ENCODE measurements at regions not wholly inside any gene's neighbourhood (a gene's known extent, or its start where the extent isn't known, plus 50 kb on each side); places are given as distances from the start of the nearest gene placed in this dataset.

DNA sequence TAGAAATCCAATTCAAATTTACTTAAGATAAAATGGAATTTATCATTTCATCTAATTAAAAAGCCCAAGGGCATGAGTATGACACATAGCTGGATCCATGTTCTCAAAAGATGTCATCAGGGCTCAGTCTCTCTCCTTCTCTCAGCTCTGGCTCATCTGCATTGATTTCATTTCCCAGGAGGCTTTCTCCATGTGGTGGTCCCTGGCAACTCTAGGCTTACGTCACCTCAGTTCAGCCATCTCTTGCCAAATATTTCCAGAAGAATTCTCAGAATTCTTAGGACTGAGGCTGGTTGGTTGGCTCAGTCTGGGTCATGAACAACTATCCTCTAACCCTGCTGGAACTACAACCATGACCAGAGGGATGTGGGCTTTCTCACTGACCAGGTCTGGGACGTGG, 65.3 kb downstream of the FOS start:
- Histone ChIP-seq H3K27me3 (ENCODE audit: low read depth, low read length) (no peaks in the 10 kb centered on the region), H3K27ac (ENCODE audit: low read length) (no peak overlapping the region), H3K79me2 (ENCODE audit: low read length) (no peaks in the 10 kb centered on the region), H4K20me1 (ENCODE audit: insufficient read depth, low read length) (no peaks in the 10 kb centered on the region), H3K4me1 (ENCODE audit: low read length) (peaks cover 39% of the 10 kb centered on the region), H3K9ac (ENCODE audit: low read length) (no peak overlapping the region), H3K36me3 (replicated peaks; ENCODE audit: low read depth, low read length) (no peaks in the 10 kb centered on the region), H3K4me3 (ENCODE audit: low read length) (no peak overlapping the region), H2AFZ (ENCODE audit: low read depth, low read length) (no peak overlapping the region), H3K9me3 (ENCODE audit: insufficient read depth, low read length) (no peaks in the 10 kb centered on the region), H3K4me2 (ENCODE audit: low read length) (no peak overlapping the region; the same call in 1 of the 2 replicates)
- TF ChIP-seq CTCF (IDR thresholded peaks at IDR 0.05; ENCODE audit: low read depth, low read length) = no peak
- TF ChIP-seq EZH2phosphoT487 (IDR thresholded peaks at IDR 0.05; ENCODE audit: low read depth) = no peak

DNA sequence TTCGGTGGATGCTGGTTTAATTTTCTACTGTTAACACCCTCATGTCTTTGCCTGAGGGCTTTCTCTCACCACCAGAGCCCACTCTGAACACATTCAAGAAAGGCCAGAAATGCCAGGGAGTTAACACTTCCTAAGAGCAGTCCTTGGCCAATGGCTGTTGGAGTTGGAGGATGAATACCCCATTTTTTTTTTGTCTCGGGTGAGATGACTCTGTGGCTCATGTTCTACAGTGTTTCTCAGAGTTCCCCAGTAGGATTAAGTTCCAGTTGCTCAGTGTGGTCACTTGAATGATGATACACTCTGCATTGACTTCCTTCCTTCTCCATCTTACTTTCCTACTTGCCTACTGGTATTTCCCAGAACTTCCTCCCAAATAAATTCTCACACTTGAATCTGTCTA, 65.8 kb downstream of the FOS start:
- Histone ChIP-seq H3K79me2 (ENCODE audit: low read length) (no peaks in the 10 kb centered on the region), H3K4me3 (ENCODE audit: low read length) (no peak overlapping the region), H3K4me2 (ENCODE audit: low read length) (no peak overlapping the region), H3K9me3 (ENCODE audit: insufficient read depth, low read length) (no peaks in the 10 kb centered on the region), H3K9ac (ENCODE audit: low read length) (no peak overlapping the region), H4K20me1 (ENCODE audit: insufficient read depth, low read length) (no peaks in the 10 kb centered on the region), H3K36me3 (replicated peaks; ENCODE audit: low read depth, low read length) (no peaks in the 10 kb centered on the region), H3K4me1 (ENCODE audit: low read length) (peaks cover 38% of the 10 kb centered on the region), H2AFZ (ENCODE audit: low read depth, low read length) (no peak overlapping the region), H3K27me3 (ENCODE audit: low read depth, low read length) (no peaks in the 10 kb centered on the region), H3K27ac (ENCODE audit: low read length) (no peak overlapping the region)
- TF ChIP-seq EZH2phosphoT487 (IDR thresholded peaks at IDR 0.05; ENCODE audit: low read depth) = no peak
- TF ChIP-seq CTCF (IDR thresholded peaks at IDR 0.05; ENCODE audit: low read depth, low read length) = no peak

DNA sequence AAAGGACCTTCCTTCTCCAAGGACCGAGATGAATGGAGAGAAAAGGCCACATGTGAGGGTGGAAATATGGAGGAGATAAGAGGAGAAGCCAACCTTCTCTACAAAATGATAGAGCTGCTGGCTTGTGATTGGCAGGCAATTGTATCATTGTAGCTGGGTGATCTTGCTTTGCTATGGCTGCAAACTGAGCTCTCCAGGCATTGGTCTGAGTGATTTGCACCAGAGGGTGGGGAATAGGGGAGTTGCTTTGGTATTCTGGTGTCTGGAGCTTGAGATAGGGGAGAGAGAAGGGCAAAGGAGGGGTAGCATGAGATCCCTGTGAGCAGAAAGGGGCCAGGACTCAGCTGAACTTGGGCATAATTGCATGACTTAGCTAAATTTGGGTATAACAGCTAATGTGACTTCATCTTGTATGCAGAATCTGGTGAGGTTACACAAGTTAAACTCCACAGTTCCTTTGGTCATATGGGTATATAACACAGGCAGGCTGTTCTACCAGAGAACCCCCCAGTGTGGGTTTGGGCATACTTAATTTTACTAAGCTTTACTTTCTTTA, 72.0 kb downstream of the FOS start:
- no peaks in the 10 kb centered on the region for H3K79me2 ChIP-seq (ENCODE audit: low read length)
- H3K4me3 ChIP-seq (ENCODE audit: low read length) = no peak overlapping the region
- no peaks in the 10 kb centered on the region for H4K20me1 ChIP-seq (ENCODE audit: insufficient read depth, low read length)
- H3K36me3 ChIP-seq (replicated peaks; ENCODE audit: low read depth, low read length) = no peaks in the 10 kb centered on the region
- H3K4me2 ChIP-seq (ENCODE audit: low read length) = no peak overlapping the region
- no peaks in the 10 kb centered on the region for H3K4me1 ChIP-seq (ENCODE audit: low read length)
- H3K27ac ChIP-seq (ENCODE audit: low read length) = no peak overlapping the region
- no peaks in the 10 kb centered on the region for H3K9me3 ChIP-seq (ENCODE audit: insufficient read depth, low read length)
- TF ChIP-seq CTCF (IDR thresholded peaks at IDR 0.05; ENCODE audit: low read depth, low read length) (no peak), EZH2phosphoT487 (IDR thresholded peaks at IDR 0.05; ENCODE audit: low read depth) (no peak)
- no peak overlapping the region for H2AFZ ChIP-seq (ENCODE audit: low read depth, low read length)
- H3K27me3 ChIP-seq (ENCODE audit: low read depth, low read length) = no peaks in the 10 kb centered on the region
- no peak overlapping the region for H3K9ac ChIP-seq (ENCODE audit: low read length)

DNA sequence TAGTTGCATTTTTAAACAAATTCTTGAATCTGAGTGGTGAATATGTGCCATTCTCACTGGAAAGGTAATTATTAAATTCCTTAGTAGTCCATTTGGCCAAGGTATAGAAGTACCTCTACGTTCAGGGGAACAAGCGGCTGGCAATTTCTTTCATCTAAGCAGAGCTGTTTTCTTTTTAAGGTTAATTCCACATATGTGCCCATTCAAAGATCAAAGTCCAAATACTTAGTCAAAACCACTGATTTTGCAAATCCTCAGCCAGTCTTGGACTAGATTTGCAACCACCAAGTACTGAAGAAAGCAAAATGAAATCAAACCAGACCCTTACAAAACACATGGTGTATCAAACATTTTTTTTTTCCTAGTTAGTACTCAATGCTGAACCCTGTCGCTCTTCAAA, 68.7 kb upstream of the JDP2 start:
- Histone ChIP-seq H3K4me3 (ENCODE audit: low read length) (no peak overlapping the region), H2AFZ (ENCODE audit: low read depth, low read length) (no peak overlapping the region), H3K4me1 (ENCODE audit: low read length) (no peaks in the 10 kb centered on the region), H4K20me1 (ENCODE audit: insufficient read depth, low read length) (no peaks in the 10 kb centered on the region), H3K9me3 (ENCODE audit: insufficient read depth, low read length) (no peaks in the 10 kb centered on the region), H3K27me3 (ENCODE audit: low read depth, low read length) (peaks cover 6% of the 10 kb centered on the region; the same call in 1 of the 2 replicates), H3K79me2 (ENCODE audit: low read length) (no peaks in the 10 kb centered on the region), H3K4me2 (ENCODE audit: low read length) (no peak overlapping the region), H3K36me3 (replicated peaks; ENCODE audit: low read depth, low read length) (no peaks in the 10 kb centered on the region), H3K27ac (ENCODE audit: low read length) (no peak overlapping the region), H3K9ac (ENCODE audit: low read length) (no peak overlapping the region)
- TF ChIP-seq EZH2phosphoT487 (IDR thresholded peaks at IDR 0.05; ENCODE audit: low read depth) = no peak
- TF ChIP-seq CTCF (IDR thresholded peaks at IDR 0.05; ENCODE audit: low read depth, low read length) = no peak

Measured in OCI-LY3 (cell line).